K562 (cell line): ENCODE measurements at regions not wholly inside any gene's neighbourhood (a gene's known extent, or its start where the extent isn't known, plus 50 kb on each side); places are given as distances from the start of the nearest gene placed in this dataset.
A peak's percentile ranks its signal among the peaks of the same experiment; 100 is the strongest.

ENCODE experiments used
- ATAC-seq: fragments of 200-7000 bp; cut with Tn5 transposase; 3 replicates; pipeline ENCODE4 v1.9.1; 2020; ENCODE audit warnings: moderate library complexity
- BruUV-seq: library from RNA; stranded (reverse); fragments of 400-500 nt; replicated peaks from 2 replicates; lab custom pipeline; 2021; lab: Mats Ljungman, UMichigan
- CTCF ChIA-PET: fragments of 300-600 bp; formaldehyde crosslinking; extraction: SDS; loops from one replicate; lab custom pipeline; 2021; ENCODE audit warnings: low intra/inter-chr PET ratio; lab: Yijun Ruan, JAX
- POLR2A ChIA-PET: fragments of 300-600, 350-650 bp; sonication (Branson Sonifier 250); formaldehyde crosslinking; extraction: SDS; loops from one replicate; lab custom pipeline; 2021; ENCODE audit warnings: antibody characterized with exemption, inconsistent platforms; lab: Yijun Ruan, JAX
- DNase-seq, 4 experiments: peaks; one replicate each; pipeline versions ENCODE4 v3.0.0 to v3.0.0-alpha.2; 2011 to 2018; ENCODE audit warnings: low spot score in 3 of 4, mixed read lengths in 3 of 4; ENCODE audit errors: extremely low read depth in 1 of 4
- FAIRE-seq: peaks from 2 replicates; lab custom pipeline; 2011; peaks lifted over from hg19 to GRCh38; lab: Jason Lieb, UNC
- H2AFZ ChIP-seq: 2 replicates; pipeline ENCODE4 v1.6.0; 2011; ENCODE audit warnings: low read depth, low read length, control low read depth, inconsistent platforms
- H3K27ac ChIP-seq: fragments of 200-600 bp; 3 replicates; pipeline ENCODE4 v1.8.0; 2011; ENCODE audit warnings: low read depth, mild to moderate bottlenecking, control low read depth, inconsistent platforms, low read length, moderate library complexity, mixed read lengths; ENCODE audit errors: extremely low read depth
- H3K27me3 ChIP-seq, 2 experiments: fragments of 300-600 bp in 1 of 2; 2 replicates in 1 of 2; 3 replicates in 1 of 2; pipeline versions ENCODE4 v1.6.0 to v1.8.0; 2011; ENCODE audit warnings: inconsistent platforms in 2 of 2, low read length in 2 of 2, mild to moderate bottlenecking in 1 of 2, mixed read lengths in 1 of 2, moderate library complexity in 1 of 2; ENCODE audit not compliant: control insufficient read depth in 2 of 2, insufficient read depth in 2 of 2
- H3K36me3 ChIP-seq: fragments of 300-600 bp; 3 replicates; pipeline ENCODE4 v1.8.0; 2011; ENCODE audit warnings: mild to moderate bottlenecking, low read length, inconsistent platforms; ENCODE audit not compliant: control insufficient read depth, insufficient read depth
- H3K4me1 ChIP-seq, 2 experiments: fragments of 200-600 bp in 1 of 2; replicated peaks in 1 of 2; 2 replicates in 1 of 2; 3 replicates in 1 of 2; pipeline versions ENCODE4 v1.5.1 to v1.8.0; 2011; ENCODE audit warnings: inconsistent platforms in 2 of 2, low read length in 2 of 2, mild to moderate bottlenecking in 1 of 2, mixed read lengths in 1 of 2, moderate library complexity in 1 of 2; ENCODE audit not compliant: control insufficient read depth in 2 of 2, insufficient read depth in 2 of 2
- H3K4me2 ChIP-seq: 2 replicates; pipeline ENCODE4 v1.6.1; 2011; ENCODE audit warnings: low read length, control low read depth, inconsistent platforms, mixed read lengths; ENCODE audit not compliant: insufficient read depth
- H3K4me3 ChIP-seq: fragments of 200-600 bp; sonication (generic), shearing (Covaris generic); 2 replicates; pipeline ENCODE4 v1.5.1; 2016; ENCODE audit warnings: control low read depth, inconsistent platforms
- H3K79me2 ChIP-seq: fragments of 200-600 bp; 3 replicates; pipeline ENCODE4 v1.8.0; 2011; ENCODE audit warnings: low read length, inconsistent platforms; ENCODE audit not compliant: control insufficient read depth, insufficient read depth
- H3K9ac ChIP-seq, 2 experiments: 2 replicates each; pipeline versions ENCODE4 v1.6.0 to v1.6.1; 2011; ENCODE audit warnings: low read depth in 2 of 2, low read length in 2 of 2, control low read depth in 1 of 2, inconsistent platforms in 1 of 2, mild to moderate bottlenecking in 1 of 2, mixed read lengths in 1 of 2; ENCODE audit not compliant: insufficient read depth in 1 of 2
- H3K9me1 ChIP-seq: one replicate; pipeline ENCODE4 v1.6.0; 2011; ENCODE audit warnings: inconsistent platforms, mild to moderate bottlenecking, low read length, moderate library complexity; ENCODE audit not compliant: control insufficient read depth, insufficient read depth
- H3K9me3 ChIP-seq: replicated peaks from 2 replicates; pipeline ENCODE4 v1.5.1; 2011; ENCODE audit warnings: low read depth, low read length, inconsistent platforms; ENCODE audit not compliant: control insufficient read depth, insufficient read depth
- H4K20me1 ChIP-seq: replicated peaks from 2 replicates; pipeline ENCODE4 v1.6.1; 2011; ENCODE audit warnings: low read length, inconsistent platforms, mixed read lengths; ENCODE audit not compliant: control insufficient read depth, insufficient read depth
- ARID1B ChIP-seq: fragments of 450-650 bp; IDR thresholded peaks from 2 replicates; pipeline ENCODE4 v1.6.1; 2016; ENCODE audit warnings: antibody characterized with exemption, mild to moderate bottlenecking, inconsistent platforms
- CTBP1 ChIP-seq: fragments of 450-650 bp; IDR thresholded peaks from 2 replicates; pipeline ENCODE4 v1.6.1; 2016; ENCODE audit warnings: borderline replicate concordance
- E2F3 ChIP-seq: fragments of 250-450 bp; sonication (Bioruptor Pico); IDR thresholded peaks from 2 replicates; pipeline ENCODE4 v1.4.0; 2020; ENCODE audit warnings: mild to moderate bottlenecking
- ID3 ChIP-seq, 2 experiments: fragments of 250-450 bp in 1 of 2; fragments of 450-650 bp in 1 of 2; sonication (Bioruptor Pico) in 1 of 2; IDR thresholded peaks; 2 replicates each; pipeline versions ENCODE4 v1.6.1 to v1.8.0; 2016 to 2021; ENCODE audit warnings: mild to moderate bottlenecking in 2 of 2, moderate library complexity in 2 of 2, missing compliant biosample characterization in 1 of 2, missing genetic modification characterization in 1 of 2
- ILF3 ChIP-seq: fragments of 450-650 bp; IDR thresholded peaks from 2 replicates; pipeline ENCODE4 v1.6.1; 2018; ENCODE audit warnings: antibody characterized with exemption, mild to moderate bottlenecking, moderate library complexity, borderline replicate concordance
- KDM4B ChIP-seq, 2 experiments: fragments of 450-650 bp in 1 of 2; sonication (generic) in 1 of 2; IDR thresholded peaks; 2 replicates each; pipeline ENCODE4 v1.6.1; 2016 to 2017; ENCODE audit warnings: borderline replicate concordance in 2 of 2, antibody characterized with exemption in 1 of 2, low read depth in 1 of 2, mild to moderate bottlenecking in 1 of 2
- MAFF ChIP-seq: IDR thresholded peaks from 2 replicates; pipeline ENCODE4 v1.6.1; 2012; ENCODE audit warnings: low read length, improper control_type of control experiment
- NFE2 ChIP-seq: IDR thresholded peaks from 2 replicates; pipeline ENCODE4 v1.6.1; 2014; ENCODE audit warnings: antibody characterized with exemption, low read depth
- PHF21A ChIP-seq: fragments of 450-650 bp; IDR thresholded peaks from 2 replicates; pipeline ENCODE4 v1.6.1; 2017; ENCODE audit warnings: low read depth, borderline replicate concordance
- PHTF2 ChIP-seq: fragments of 250-450 bp; sonication (Bioruptor Pico); IDR thresholded peaks from 2 replicates; pipeline ENCODE4 v1.5.0; 2021; ENCODE audit warnings: mild to moderate bottlenecking
- SIX5 ChIP-seq, 2 experiments: IDR thresholded peaks; 2 replicates each; pipeline ENCODE4 v1.6.1; 2011; ENCODE audit warnings: low read length in 2 of 2, borderline replicate concordance in 1 of 2, low read depth in 1 of 2, mild to moderate bottlenecking in 1 of 2, moderate library complexity in 1 of 2; ENCODE audit not compliant: insufficient read depth in 1 of 2
- ZNF165 ChIP-seq: fragments of 250-450 bp; sonication (Bioruptor Pico); IDR thresholded peaks from 2 replicates; pipeline ENCODE4 v1.4.0; 2020; ENCODE audit warnings: borderline replicate concordance
- ZNF282 ChIP-seq: sonication (generic); formaldehyde crosslinking; IDR thresholded peaks from 2 replicates; pipeline ENCODE4 v1.8.1; 2023; ENCODE audit warnings: missing genetic modification reagents
- ZNF3 ChIP-seq: fragments of 250-450 bp; sonication (Bioruptor Pico); IDR thresholded peaks from 2 replicates; pipeline ENCODE4 v1.5.0; 2021; ENCODE audit warnings: mild to moderate bottlenecking, moderate library complexity
- WGBS: fragments of 100-300 bp; shearing (Covaris generic); methylation state at CpG from one replicate; pipeline ENCODE4 v1.1.6; 2016; ENCODE audit warnings: low coverage, mixed read lengths; ENCODE audit not compliant: insufficient coverage; ENCODE audit errors: missing lambda C conversion rate; 5-methylcytosine and 5-hydroxymethylcytosine counted together
- in situ Hi-C: fragments of 300-500 bp; cut with MboI; formaldehyde crosslinking; loops from 4 replicates; pipeline ENCODE4 v1.15.0; 2018; ENCODE audit warnings: inconsistent platforms, mixed read lengths
- intact Hi-C: fragments of 100-400 bp; cut with micrococcal nuclease; formaldehyde crosslinking; loops from 2 replicates; pipeline ENCODE4 v1.14.2; 2022

GRCh38 chr2:15708865-15709820 is 117.5 kb downstream of the DDX1 start:
- H3K9me3 ChIP-seq: no peaks in the 10 kb centered on the region
- H4K20me1 ChIP-seq: 0 out of 2 replicates have a peak, but pooled peaks cover 4% of the 10 kb centered on the region
- no peak; the same call in 2 of the 3 replicates for ATAC-seq
- no peak overlapping the region for H3K27ac ChIP-seq
- FAIRE-seq: no peak
- no peaks in the 10 kb centered on the region for H3K36me3 ChIP-seq
- no peak overlapping the region for H3K4me2 ChIP-seq
- no peaks in the 10 kb centered on the region for H3K79me2 ChIP-seq
- H3K9me1 ChIP-seq: no peaks in the 10 kb centered on the region
- H3K4me1 ChIP-seq: no peaks in the 10 kb centered on the region
- CTCF ChIA-PET: no interaction called here
- in situ Hi-C loops (no loop called here), intact Hi-C loops (no loop called here)
- WGBS: under 1% methylated on average over 11 of the region's 11 CpGs
- H3K9ac ChIP-seq: no peak overlapping the region
- no peak overlapping the region for H2AFZ ChIP-seq
- POLR2A ChIA-PET: interaction anchor here (1.1 kb wide), 1 partner anchor 12 kb away, joined by 3 read pairs; no protein-coding TSS in a partner anchor
- DNase-seq: no peak
- H3K4me3 ChIP-seq: no peak overlapping the region
- no peak for TF ChIP-seq ID3 (CRISPR knock-in tag; IDR thresholded peaks at IDR 0.05)
- no peak for TF ChIP-seq ID3 (tag; IDR thresholded peaks at IDR 0.05)
- no peak for TF ChIP-seq ZNF165 (CRISPR knock-in tag)
- TF ChIP-seq PHTF2 (CRISPR knock-in tag): no peak
- TF ChIP-seq PHF21A: no peak
- TF ChIP-seq SIX5 (IDR thresholded peaks at IDR 0.05; ENCODE audit: borderline replicate concordance in 1 of 2, insufficient read depth in 1 of 2, low read depth in 1 of 2, low read length in 2 of 2): no peak
- no peak for TF ChIP-seq CTBP1
- TF ChIP-seq ARID1B: no peak
- TF ChIP-seq ZNF3: no peak
- 0 out of 2 replicates have a peak, but pooled peaks have one; percentile 2 for TF ChIP-seq MAFF
- no peak for TF ChIP-seq ZNF282 (CRISPR knock-in tag)
- TF ChIP-seq ILF3: no peak
- no peak for TF ChIP-seq E2F3 (CRISPR knock-in tag)
- no peak for TF ChIP-seq KDM4B (IDR thresholded peaks at IDR 0.05; ENCODE audit: borderline replicate concordance in 2 of 2, low read depth in 1 of 2)
- TF ChIP-seq NFE2: peak; percentile 55; the same call in 1 of the 2 replicates
- peaks cover 18 to 39% of the 10 kb centered on the region in 2 experiments; a peak in 4 of 5 replicates for H3K27me3 ChIP-seq
- BruUV-seq: no TSS peak
